Urinary bladder (tissue), 3 donors: ENCODE measurements at regions not wholly inside any gene's neighbourhood (a gene's known extent, or its start where the extent isn't known, plus 50 kb on each side); places are given as distances from the start of the nearest gene placed in this dataset.
"Not testable (repeated sequence)": the region's sequence is repeated elsewhere in the genome, so short reads cannot be mapped to it uniquely, and the experiment has no call there.

ENCODE experiments used
- DNase-seq: peaks from one replicate; pipeline ENCODE4 v3.0.0-alpha.2; 2015; ENCODE audit errors: extremely low spot score
- H3K27ac ChIP-seq: one replicate; pipeline ENCODE4 v1.5.1; 2013; ENCODE audit warnings: low read depth, mild to moderate bottlenecking, moderate library complexity
- H3K36me3 ChIP-seq: one replicate; pipeline ENCODE4 v1.6.1; 2013; ENCODE audit warnings: mild to moderate bottlenecking, moderate library complexity; ENCODE audit not compliant: insufficient read depth
- H3K4me1 ChIP-seq: one replicate; pipeline ENCODE4 v1.6.1; 2013; ENCODE audit warnings: mild to moderate bottlenecking, moderate library complexity; ENCODE audit not compliant: insufficient read depth
- H3K4me3 ChIP-seq: one replicate; pipeline ENCODE4 v1.5.1; 2013; ENCODE audit warnings: low read depth, low read length
- WGBS: extraction: QIAGEN DNeasy Blood & Tissue Kit; methylation state at CpG from one replicate; pipeline ENCODE4 v1.1.7; 2013; 5-methylcytosine and 5-hydroxymethylcytosine counted together
- donor health status: healthy with polysubstance abuse.
- donor health status: healthy.

DNA sequence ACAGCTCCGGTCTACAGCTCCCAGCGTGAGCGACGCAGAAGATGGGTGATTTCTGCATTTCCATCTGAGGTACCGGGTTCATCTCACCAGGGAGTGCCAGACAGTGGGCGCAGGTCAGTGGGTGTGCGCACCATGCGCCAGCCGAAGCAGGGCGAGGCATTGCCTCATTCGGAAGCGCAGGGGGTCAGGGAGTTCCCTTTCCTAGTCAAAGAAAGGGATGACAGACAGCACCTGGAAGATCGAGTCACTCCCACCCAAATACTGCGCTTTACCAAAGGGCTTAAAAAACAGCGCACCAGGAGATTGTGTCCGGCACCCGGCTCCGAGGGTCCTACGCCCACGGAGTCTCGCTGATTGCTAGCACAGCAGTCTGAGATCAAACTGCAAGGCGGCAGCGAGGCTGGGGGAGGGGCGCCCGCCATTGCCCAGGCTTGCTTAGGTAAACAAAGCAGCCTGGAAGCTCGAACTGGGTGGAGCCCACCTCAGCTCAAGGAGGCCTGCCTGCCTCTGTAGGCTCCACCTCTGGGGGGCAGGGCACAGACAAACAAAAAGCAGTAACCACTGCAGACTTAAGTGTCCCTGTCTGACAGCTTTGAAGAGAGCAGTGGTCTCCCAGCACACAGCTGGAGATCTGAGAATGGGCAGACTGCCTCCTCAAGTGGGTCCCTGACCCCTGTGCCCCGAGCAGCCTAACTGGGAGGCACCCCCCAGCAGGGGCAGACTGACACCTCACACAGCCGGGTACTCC is 144.5 kb downstream of the TMEM167A start:
- DNase-seq, H3K4me1 ChIP-seq, H3K36me3 ChIP-seq, H3K27ac ChIP-seq, H3K4me3 ChIP-seq: not testable (repeated sequence)
- 87% methylated on average over 28 of the region's 28 CpGs for WGBS

DNA sequence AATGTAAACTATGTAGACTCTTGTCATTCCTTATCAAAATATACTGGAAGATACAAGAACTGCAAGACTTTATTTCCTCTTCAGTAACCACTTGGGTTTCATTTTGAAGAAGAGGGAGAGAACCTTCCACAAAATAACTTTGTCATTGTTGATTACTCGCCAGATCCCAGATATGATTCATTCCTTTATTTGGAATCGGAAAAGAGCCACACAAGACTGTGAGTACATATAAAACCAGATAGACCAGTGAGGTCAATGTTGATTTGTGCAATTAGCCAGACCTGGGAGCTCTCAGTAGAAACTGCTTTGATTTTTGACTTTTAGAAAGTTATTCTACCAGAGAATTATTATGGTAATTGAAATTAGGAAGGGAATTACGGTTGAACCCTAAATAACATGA is 146.1 kb downstream of the TMEM167A start:
- Histone ChIP-seq H3K4me3 (no peak overlapping the region), H3K4me1 (no peaks in the 10 kb centered on the region), H3K36me3 (no peaks in the 10 kb centered on the region), H3K27ac (no peak overlapping the region)
- WGBS, result 50% methylated on average over 3 of the region's 3 CpGs
- DNase-seq, result no peak

DNA sequence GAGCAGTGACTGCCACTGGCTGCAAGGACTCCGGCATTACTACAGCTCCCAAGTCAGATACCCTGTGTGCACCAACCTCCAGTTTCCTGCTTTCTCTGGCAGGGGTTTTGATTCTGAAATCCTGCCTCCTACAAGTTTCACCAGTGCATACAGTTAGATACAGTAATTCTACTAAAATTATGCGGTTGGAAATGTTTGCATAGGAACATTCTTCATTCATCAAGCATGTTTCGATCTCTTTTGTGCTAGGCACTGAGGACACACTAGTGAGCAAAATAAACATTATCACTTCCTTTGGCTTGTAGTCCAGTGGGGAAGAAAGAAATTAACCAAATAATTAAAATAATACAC is 152.2 kb downstream of the TMEM167A start:
- Histone ChIP-seq H3K27ac (no peak overlapping the region), H3K4me1 (no peaks in the 10 kb centered on the region), H3K4me3 (no peak overlapping the region), H3K36me3 (no peaks in the 10 kb centered on the region)
- WGBS, result 70% methylated on average over 3 of the region's 3 CpGs
- no peak for DNase-seq

DNA sequence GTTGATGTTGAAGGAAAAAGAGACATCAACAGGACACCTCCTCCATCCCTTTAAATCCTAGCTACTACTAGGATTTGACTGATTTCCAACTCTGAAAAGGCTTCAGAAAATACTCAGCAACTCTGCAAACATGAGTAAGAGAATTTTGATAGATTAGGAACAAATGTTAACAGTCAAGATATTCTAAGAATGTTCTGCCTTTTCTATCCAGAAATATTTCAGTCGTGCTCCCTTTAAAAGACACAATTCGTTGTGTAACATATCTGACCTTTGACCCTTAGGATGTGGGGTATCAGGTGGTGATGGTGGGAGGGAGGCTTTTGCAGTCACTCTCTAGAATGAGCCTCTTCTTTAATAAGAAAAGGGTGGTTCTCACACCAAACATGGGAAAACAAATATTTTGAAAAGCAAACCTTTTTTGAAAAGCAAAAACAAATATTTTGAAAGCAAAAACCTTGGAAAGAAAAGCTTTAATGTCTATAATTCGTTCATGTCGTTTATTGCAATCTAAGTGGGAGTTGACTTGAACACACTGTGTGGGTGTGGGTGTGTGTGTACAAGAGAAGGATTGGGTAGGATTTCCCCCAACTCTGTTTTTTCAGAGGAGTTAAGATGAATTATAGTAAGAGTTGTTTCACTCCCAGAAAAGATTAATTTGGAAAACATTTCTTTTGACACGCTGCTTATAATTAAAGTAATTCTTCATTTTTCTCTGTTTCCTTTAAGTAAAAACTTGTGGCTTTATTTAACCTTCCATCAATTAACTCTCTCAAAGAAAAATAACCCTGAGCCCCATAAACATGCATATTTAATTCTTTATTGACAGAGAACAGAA is 152.8 kb downstream of the TMEM167A start:
- DNase-seq, result no peak
- no peak overlapping the region for H3K4me3 ChIP-seq
- H3K4me1 ChIP-seq, result no peaks in the 10 kb centered on the region
- no peaks in the 10 kb centered on the region for H3K36me3 ChIP-seq
- 52% methylated on average over 5 of the region's 5 CpGs for WGBS
- H3K27ac ChIP-seq, result no peak overlapping the region

DNA sequence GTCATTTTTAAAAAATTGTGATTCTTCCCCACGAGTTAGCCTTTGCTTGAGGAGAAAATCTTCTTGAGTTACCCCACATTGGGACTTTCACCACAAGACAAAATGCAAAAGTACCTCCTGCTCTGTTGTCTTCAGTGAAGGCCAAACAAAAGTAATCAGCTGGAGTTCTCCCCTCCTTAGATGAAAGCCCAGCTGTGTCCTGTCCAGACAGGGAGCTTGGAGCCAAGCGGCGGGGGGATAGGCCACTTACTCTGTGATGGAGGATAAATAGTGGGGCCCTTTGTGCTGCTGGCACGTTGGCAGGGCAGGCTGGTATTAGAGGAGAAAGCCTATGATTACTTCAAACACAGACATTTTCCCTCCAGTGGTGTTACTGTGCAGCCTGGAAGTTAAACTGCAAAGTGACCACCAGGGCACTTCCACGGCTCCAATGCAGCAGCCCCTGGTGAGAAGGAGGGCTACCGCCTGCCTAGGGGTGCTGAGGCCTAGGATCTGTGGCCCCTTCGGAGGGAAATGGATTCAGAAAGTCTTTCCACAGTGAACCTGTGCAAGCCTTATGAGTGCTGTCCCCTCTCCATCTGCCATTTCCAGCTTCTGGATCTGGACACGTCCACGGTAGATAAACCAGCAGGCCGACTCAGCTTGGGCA is 155.0 kb downstream of the TMEM167A start:
- no peak for DNase-seq
- Histone ChIP-seq H3K4me1 (no peaks in the 10 kb centered on the region), H3K36me3 (no peaks in the 10 kb centered on the region), H3K27ac (no peak overlapping the region), H3K4me3 (no peak overlapping the region)
- WGBS, result 75% methylated on average over 10 of the region's 10 CpGs

DNA sequence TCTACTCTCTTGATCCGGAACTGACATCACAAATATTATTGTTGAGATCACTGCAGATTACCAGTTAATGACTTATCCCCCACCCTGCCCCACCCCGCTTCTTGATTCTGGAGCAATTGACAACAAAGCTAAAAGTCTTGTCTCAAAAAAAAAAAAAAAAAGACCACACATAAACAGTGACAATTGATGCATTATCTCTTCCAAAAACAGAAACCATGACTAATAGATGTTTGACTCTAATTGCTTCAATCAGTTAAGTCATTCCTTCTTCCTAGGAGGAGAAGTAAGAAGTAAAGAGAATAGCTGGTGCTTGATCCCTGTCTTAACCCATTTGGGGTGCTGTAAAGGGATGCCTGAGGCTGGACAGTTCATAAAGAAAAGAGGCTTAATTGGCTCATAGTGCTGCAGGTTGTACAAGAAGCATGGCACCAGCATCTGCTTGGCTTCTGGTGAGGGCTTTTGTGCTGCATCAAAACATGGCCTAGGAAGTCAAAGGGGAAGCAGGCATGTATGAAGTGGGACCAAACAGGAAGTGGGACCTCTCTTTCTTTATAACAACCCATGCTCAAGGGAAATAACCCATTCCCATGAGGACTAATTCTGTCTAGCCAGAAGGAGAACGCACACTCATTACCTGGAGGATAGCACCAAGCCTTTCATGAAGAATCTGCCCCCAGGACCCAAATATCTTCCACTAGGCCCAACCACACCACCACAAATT is 158.7 kb downstream of the TMEM167A start:
- H3K27ac ChIP-seq, result no peak overlapping the region
- H3K4me3 ChIP-seq, result no peak overlapping the region
- no peaks in the 10 kb centered on the region for H3K4me1 ChIP-seq
- DNase-seq, result no peak
- H3K36me3 ChIP-seq, result no peaks in the 10 kb centered on the region
- 92% methylated on average over 3 of the region's 3 CpGs for WGBS

DNA sequence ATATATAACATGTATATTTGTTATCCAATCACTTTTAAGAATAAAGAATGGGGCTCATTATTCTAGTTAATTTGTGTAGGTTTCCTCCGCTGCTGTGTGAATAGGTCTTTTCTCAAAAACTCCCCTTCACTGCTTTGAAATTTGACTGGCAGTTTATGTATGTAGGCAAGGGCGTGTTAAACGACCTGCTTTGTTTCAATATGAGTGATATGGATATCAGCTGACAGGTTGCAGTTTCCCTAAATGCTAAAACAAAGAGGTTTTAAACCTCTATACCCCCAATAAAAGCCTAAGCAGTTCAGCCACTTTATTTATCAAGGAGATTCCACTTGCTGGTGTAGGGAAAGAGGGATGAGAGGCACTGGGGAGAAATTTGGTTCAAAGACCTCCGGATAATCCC is 159.6 kb downstream of the TMEM167A start:
- H3K4me3 ChIP-seq, result no peak overlapping the region
- H3K4me1 ChIP-seq, result no peaks in the 10 kb centered on the region
- 80% methylated on average over 4 of the region's 4 CpGs for WGBS
- H3K27ac ChIP-seq, result no peak overlapping the region
- no peaks in the 10 kb centered on the region for H3K36me3 ChIP-seq
- no peak for DNase-seq

DNA sequence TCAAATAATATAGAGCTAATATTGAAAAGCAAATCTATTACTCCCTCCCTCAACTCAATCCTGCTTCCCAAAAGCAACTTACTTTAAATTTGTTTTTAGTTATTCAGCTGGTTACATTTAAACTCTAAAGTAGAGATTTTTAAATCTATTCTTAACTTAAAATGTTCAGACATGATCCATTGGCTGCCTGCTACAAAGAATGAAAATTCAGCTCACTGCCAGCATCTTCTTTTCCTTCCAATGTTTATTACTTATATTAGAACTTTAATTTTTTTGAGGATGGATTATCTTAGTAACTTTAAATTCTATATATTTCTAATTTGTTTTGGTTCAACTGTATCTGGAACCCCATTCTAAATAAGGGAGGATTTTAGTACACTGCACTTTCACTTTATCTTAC is 163.2 kb downstream of the TMEM167A start:
- Histone ChIP-seq H3K4me3 (no peak overlapping the region), H3K36me3 (no peaks in the 10 kb centered on the region)

DNA sequence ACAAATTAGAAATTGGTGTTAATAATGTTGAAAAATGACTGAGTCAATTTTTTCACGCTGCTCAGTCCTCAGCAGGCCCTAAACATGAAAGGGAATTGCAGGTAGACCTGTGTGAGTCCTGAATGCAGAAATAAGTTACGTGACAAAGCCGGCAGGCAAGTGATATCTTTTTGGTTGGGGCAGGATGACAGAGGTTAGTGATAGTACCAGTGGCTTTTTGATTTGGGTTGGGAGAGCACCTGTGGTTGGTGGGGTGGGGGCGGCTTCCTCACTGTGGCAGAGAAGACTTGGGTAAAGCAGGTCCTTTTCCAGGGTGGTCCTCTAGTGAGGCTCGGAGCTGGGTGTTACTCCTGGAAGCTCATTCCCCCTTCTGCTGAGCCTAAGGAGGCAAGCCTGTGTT is 164.7 kb downstream of the TMEM167A start:
- Histone ChIP-seq H3K27ac (no peak overlapping the region), H3K4me1 (no peaks in the 10 kb centered on the region), H3K36me3 (no peaks in the 10 kb centered on the region), H3K4me3 (no peak overlapping the region)
- 82% methylated on average over 5 of the region's 5 CpGs for WGBS
- no peak for DNase-seq

More for the DNA sequence above, 163.2 kb downstream of the TMEM167A start:
- DNase-seq, result no peak
- no peak overlapping the region for H3K27ac ChIP-seq
- no peaks in the 10 kb centered on the region for H3K4me1 ChIP-seq

DNA sequence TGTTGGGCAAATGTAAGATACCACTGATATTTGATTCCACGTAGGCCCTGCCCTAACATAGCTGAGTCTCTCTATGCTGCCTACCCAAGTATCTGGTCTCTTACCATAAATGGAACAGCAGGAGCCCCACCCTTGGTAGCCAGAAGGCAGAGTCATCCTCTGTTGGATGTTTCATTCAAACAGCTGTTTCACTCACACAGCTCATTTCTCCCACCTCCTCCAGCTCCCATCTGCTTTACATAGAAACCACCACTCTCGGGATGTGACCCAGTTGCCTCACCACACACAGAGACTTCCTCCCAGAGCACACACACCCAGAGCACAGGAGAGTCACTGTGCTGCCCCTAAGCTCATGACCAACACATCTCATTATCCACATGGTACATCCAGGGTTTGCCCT is 165.3 kb downstream of the TMEM167A start:
- 87% methylated on average over 2 of the region's 2 CpGs for WGBS
- H3K4me3 ChIP-seq, result no peak overlapping the region
- no peak overlapping the region for H3K27ac ChIP-seq
- DNase-seq, result no peak
- H3K36me3 ChIP-seq, result no peaks in the 10 kb centered on the region
- H3K4me1 ChIP-seq, result no peaks in the 10 kb centered on the region

DNA sequence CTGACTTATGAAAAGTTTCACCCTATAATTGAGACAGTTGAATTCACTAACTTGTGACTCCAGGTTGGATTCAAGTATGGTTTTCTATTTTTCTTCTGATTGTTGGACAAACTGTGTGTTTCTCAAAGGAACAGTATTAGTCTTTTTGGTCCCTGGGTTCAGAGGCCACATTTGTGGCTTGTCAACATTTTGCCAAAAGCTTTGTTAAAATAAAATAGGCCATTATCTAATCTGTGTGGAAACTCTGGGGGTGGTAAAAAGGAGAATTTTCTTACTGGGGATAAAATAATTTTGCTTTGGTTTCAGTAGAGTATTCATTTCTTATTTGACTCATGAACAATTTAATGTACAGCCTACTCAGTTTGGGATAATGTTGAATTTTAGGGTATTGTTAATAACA is 166.3 kb downstream of the TMEM167A start:
- Histone ChIP-seq H3K4me1 (no peaks in the 10 kb centered on the region), H3K36me3 (no peaks in the 10 kb centered on the region)
- DNase-seq, result no peak

DNA sequence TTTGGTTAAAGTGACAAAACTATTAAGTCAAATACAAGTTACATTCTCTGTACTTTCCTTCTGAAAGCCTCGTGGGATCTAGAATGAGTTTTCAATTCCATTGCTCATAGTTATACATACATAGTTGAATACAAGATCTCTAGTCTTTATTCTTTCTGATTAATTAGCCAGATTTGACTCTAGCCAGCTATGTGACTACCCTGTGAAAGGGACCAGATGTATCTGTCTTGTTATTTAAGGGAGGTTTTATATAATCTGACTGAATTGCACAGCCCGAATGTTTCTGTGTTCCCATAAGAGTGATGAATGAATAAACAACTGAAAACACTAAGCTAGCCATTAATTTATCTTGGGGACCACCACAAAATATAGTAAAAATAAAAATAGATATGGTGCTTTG is 166.7 kb downstream of the TMEM167A start:
- H3K27ac ChIP-seq, result no peak overlapping the region
- no peaks in the 10 kb centered on the region for H3K36me3 ChIP-seq
- WGBS, result 46% methylated on average over 2 of the region's 2 CpGs
- H3K4me3 ChIP-seq, result no peak overlapping the region
- no peak for DNase-seq
- H3K4me1 ChIP-seq, result no peaks in the 10 kb centered on the region

More for the DNA sequence above, 166.3 kb downstream of the TMEM167A start:
- Histone ChIP-seq H3K4me3 (no peak overlapping the region), H3K27ac (no peak overlapping the region)

DNA sequence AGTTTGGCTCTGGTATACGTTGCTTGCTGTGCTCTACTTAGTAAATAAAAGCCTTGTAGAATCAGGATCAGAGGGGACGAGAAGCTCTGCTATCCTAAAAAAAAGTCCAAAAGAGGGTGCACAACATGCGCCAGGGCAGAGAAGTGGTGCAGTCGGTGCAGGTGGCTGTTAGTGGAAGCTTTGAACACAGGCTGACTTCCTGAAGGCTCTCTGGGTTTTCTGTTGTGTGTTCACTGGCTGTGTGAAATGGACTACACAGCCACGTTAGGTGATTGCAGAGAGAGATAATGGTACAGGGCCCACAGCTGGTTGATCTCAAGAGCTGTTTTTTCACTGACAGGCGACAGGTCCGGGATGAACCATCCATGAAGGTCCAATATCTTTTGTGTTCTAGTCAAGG is 167.4 kb downstream of the TMEM167A start:
- no peaks in the 10 kb centered on the region for H3K36me3 ChIP-seq
- H3K4me1 ChIP-seq, result no peaks in the 10 kb centered on the region
- DNase-seq, result no peak
- no peak overlapping the region for H3K4me3 ChIP-seq
- 81% methylated on average over 7 of the region's 7 CpGs for WGBS
- H3K27ac ChIP-seq, result no peak overlapping the region
